BJ (cell line): ENCODE measurements at regions not wholly inside any gene's neighbourhood (a gene's known extent, or its start where the extent isn't known, plus 50 kb on each side); places are given as distances from the start of the nearest gene placed in this dataset.

Source experiments
- CTCF ChIA-PET: fragments of 350-600 bp; formaldehyde crosslinking; extraction: SDS; loops from one replicate; lab custom pipeline; 2021; ENCODE audit warnings: antibody characterized with exemption, inconsistent platforms; lab: Yijun Ruan, JAX
- POLR2A ChIA-PET: fragments of 300-600 bp; sonication (Branson Sonifier 250); formaldehyde crosslinking; extraction: SDS; loops from one replicate; lab custom pipeline; 2021; ENCODE audit warnings: antibody characterized with exemption; lab: Charles Lee
- DNase-seq: peaks from one replicate; pipeline ENCODE4 v3.0.0-alpha.2; 2011; ENCODE audit warnings: low read depth
- H3K27me3 ChIP-seq: 2 replicates; pipeline ENCODE4 v1.6.0; 2011; ENCODE audit warnings: low read length; ENCODE audit not compliant: control insufficient read depth, insufficient read depth
- H3K36me3 ChIP-seq: 2 replicates; pipeline ENCODE4 v1.5.1; 2011; ENCODE audit warnings: low read length; ENCODE audit not compliant: control insufficient read depth, insufficient read depth
- H3K4me3 ChIP-seq: 2 replicates; pipeline ENCODE4 v1.5.1; 2011; ENCODE audit warnings: low read depth, mild to moderate bottlenecking, control low read depth, low read length
- TF ChIP-seq, protein P1 (sequence below): IDR thresholded peaks from 2 replicates; pipeline ENCODE4 v1.5.1; 2011; ENCODE audit warnings: low read depth, mild to moderate bottlenecking, control low read depth, inconsistent platforms, low read length, moderate library complexity; ENCODE audit not compliant: insufficient read depth

DNA sequence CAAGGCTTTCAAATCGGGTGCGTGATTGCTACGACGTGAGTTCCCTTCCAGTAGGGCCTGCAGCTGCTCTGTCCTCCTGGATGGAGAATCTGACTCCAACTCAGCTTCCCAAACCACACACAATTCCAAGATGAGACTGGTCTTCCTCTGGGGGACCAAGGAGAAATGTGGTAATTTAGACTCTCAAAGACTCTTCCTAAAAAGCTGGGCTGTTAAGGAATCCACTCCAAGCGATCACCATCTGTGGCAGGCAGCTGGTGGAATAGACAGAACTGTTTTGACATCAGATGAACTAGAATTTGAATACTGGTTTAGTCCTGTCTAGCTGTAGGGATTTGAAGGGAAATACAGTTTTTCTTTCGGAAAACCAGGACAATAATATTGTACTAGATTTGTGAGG is 130.7 kb upstream of the KLF4 start:
- Histone ChIP-seq H3K36me3 (no peaks in the 10 kb centered on the region), H3K27me3 (no peaks in the 10 kb centered on the region), H3K4me3 (no peak overlapping the region)
- TF ChIP-seq, protein P1, sequence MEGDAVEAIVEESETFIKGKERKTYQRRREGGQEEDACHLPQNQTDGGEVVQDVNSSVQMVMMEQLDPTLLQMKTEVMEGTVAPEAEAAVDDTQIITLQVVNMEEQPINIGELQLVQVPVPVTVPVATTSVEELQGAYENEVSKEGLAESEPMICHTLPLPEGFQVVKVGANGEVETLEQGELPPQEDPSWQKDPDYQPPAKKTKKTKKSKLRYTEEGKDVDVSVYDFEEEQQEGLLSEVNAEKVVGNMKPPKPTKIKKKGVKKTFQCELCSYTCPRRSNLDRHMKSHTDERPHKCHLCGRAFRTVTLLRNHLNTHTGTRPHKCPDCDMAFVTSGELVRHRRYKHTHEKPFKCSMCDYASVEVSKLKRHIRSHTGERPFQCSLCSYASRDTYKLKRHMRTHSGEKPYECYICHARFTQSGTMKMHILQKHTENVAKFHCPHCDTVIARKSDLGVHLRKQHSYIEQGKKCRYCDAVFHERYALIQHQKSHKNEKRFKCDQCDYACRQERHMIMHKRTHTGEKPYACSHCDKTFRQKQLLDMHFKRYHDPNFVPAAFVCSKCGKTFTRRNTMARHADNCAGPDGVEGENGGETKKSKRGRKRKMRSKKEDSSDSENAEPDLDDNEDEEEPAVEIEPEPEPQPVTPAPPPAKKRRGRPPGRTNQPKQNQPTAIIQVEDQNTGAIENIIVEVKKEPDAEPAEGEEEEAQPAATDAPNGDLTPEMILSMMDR, result no peak
- CTCF ChIA-PET, result no interaction called here
- POLR2A ChIA-PET, result no interaction called here
- DNase-seq, result no peak

DNA sequence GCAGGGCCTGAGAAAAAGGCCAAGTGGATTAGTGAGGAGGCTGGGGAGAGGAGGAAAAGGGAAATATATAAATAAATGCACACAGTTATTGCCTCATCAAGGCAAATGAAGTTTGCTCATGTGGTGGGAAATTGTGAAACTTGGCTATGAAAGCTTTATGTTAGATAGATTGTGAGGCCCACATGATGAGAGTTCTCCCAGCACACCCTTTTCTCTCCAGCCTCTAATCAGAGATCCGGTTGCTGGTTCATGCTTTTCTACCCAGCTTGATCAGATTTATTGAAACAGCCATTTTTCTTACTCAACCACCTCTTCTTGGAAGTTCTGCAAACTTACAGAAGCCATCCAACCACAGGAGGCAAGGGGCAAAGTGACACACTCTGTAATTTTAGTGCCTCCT is 125.8 kb upstream of the KLF4 start:
- TF ChIP-seq, protein P1, result no peak
- no peak for DNase-seq
- Histone ChIP-seq H3K4me3 (no peak overlapping the region), H3K27me3 (no peaks in the 10 kb centered on the region; the same call in 1 of the 2 replicates), H3K36me3 (no peaks in the 10 kb centered on the region)
- ChIA-PET CTCF (interaction anchor here (0.6 kb wide), 1 partner anchor 63 kb away, joined by 3 read pairs; no protein-coding TSS in a partner anchor), POLR2A (no interaction called here)

DNA sequence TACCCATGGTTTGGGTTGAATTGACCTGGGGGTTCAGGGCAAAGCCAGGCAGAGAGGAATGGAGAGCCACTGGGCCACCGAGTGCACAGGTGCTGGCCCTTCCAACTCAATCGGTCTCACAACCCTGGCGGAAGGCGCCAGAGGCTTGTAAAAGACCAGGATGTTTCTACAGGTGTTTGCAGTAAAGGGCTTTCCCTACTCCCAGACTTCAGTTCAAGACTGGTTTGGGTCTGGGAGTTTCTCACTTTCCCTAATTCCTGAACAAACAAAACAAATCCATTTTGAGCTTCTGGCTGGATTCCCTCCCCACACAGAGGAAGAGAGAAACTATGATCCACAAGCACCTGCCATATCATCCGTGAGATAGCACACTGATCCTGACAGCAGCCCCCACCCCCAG is 125.2 kb upstream of the KLF4 start:
- ChIA-PET CTCF (interaction anchor here (0.6 kb wide), 1 partner anchor 64 kb away, joined by 3 read pairs; no protein-coding TSS in a partner anchor), POLR2A (no interaction called here)
- TF ChIP-seq, protein P1, result no peak
- no peaks in the 10 kb centered on the region for H3K36me3 ChIP-seq
- H3K4me3 ChIP-seq, result no peak overlapping the region
- no peak for DNase-seq
- H3K27me3 ChIP-seq, result no peaks in the 10 kb centered on the region; the same call in 1 of the 2 replicates

DNA sequence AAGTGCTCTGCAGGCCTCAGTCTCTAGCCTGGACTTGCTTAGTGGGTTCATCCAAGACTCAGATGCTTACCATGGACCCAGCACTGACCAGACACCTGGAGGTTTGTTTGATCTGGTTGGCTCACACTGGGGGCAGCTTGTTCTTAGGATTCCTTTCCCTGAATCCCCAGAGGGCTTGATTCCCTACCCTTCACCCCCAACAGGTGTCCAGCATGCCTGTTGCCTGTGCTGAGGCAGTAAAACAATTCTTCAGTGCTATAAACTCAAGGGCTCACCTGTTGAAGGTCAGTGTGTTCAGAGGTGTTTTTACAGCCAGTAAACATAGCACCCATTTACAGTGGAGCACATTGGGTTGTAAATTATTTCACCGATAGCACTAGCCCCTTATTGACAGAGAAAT is 123.8 kb upstream of the KLF4 start:
- TF ChIP-seq, protein P1, result no peak
- ChIA-PET POLR2A (no interaction called here), CTCF (no interaction called here)
- Histone ChIP-seq H3K27me3 (no peaks in the 10 kb centered on the region; the same call in none of the 2 replicates), H3K4me3 (no peak overlapping the region), H3K36me3 (no peaks in the 10 kb centered on the region)
- DNase-seq, result no peak

DNA sequence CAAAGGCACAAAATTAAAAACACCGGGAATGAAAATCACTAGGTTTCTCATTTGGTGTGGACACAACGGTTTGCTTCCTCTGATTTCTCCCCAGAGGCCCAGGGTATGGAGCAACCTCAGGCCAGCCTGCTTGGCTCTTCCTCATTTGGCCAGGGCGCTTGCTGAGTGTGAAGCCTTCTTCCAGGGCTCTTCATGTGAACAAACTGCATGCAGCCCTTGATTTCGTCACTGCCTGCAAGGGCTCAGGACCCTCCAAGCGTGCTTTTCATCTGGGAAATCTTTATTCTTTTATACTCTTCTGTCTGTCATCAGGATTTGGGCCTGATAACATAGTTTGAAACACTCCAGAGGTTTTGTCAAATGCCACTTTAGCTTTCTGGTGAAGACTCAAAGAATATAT is 122.6 kb upstream of the KLF4 start:
- ChIA-PET POLR2A (no interaction called here), CTCF (no interaction called here)
- Histone ChIP-seq H3K4me3 (no peak overlapping the region), H3K27me3 (no peaks in the 10 kb centered on the region; the same call in none of the 2 replicates), H3K36me3 (no peaks in the 10 kb centered on the region)
- no peak for DNase-seq
- TF ChIP-seq, protein P1, result no peak
